ENCODE measurements at regions not wholly inside any gene's neighbourhood (a gene's known extent, or its start where the extent isn't known, plus 50 kb on each side); places are given as distances from the start of the nearest gene placed in this dataset.

DNA sequence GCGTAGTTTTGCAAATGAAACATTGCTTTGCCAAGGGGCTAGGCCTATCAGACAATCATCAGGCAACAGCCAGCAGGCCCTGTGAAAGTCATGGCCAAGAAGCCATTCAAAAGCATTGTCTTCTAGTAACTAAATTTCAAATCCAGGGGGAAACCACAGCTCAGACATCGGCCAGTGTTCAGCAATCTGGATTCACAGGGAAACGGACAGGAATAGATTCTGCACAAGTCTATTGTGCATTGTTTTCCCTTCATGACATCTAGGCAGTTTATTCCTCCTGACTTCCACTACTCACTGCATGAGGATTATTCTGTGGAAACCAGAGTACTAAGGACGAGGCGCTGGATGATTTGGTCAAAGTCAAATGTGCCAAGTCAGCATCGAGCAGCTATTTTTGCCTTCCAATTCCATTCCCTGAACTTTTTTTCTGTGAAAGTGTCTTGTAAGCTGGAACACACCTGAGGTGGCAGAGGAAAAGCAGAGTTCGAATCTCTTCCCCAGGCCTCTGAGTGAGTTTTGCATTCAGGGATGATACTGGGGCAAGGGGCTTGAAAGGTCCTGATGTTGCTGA, 75.4 kb downstream of the VCPKMT start:
- DNase-seq, result no peak

DNA sequence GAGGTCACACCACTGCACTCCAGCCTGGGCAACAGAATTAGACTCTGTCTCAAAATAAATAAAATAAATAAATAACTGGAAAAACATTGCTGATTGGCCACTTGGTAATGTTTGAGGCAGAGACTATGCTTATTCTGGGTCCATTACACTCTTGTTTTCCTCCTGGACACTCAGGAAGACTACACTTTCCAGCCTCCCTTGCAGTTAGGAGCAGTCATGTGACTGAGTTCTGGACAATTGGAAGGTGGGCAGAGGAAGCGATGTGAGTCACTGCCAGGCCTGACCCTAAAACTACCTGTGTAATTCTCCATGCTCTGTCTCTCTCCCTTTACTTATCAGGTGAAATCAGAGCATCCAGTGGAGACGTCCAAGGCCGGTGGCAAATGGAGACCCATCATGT, 74.4 kb downstream of the VCPKMT start:
- no peak for DNase-seq

GRCh38 chr14:50044042-50044651, 72.2 kb downstream of the VCPKMT start:
- no peak for DNase-seq

DNA sequence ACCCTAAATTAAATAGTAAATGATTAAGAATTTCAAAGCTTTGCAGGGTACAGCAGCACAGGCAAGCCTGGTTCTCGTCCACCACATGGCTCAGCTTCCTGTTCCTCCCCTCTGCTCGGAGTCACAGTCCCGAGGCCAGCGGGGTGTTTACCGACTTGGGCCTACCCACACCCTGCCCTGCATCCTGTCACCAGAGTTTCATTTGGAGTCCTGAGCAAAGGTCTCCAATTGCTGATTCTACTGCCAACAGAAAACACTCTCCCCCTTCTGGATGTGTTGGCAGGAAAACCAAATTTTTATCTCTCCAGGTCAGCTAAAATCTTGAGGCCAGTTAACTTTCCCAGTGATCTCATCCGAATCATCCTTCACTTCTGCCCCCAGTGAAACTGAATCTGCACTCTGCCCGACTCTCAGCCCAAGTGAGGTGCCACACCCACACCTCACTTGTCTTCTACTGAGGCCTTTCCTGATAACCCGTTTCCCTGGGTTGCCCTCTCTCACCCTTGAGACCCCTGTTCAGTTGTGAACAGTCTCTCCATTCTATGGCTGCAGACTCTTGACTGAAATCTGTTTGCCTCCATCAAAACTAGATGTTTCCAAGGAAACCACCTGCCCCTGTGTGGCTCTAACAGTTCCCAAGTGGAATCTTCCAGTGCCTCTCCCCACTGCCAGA, 71.2 kb downstream of the VCPKMT start:
- DNase-seq, result no peak

- no peak for DNase-seq
Measured at GRCh38 chr14:50045837-50046236, 70.5 kb downstream of the VCPKMT start.

DNA sequence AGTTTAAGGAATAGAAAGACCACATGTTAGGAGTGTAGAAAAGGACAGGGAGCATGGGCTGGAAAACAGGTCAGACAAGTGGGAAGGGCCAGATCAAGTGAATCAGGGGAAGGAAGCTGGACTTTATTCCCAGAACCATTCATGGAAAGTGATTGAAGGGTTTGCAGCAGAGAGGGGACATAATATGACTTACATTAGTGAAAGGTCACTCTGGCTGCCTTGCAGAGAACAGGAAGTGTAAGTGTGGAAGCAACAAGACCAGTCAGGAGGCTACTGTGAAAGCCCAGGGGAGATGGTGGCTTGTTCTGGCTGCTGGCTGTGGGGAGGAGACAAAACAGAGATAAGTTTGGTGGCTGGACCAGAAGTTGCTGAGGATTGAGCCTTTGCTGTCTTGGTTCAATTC, 69.1 kb downstream of the VCPKMT start:
- DNase-seq, result no peak

- DNase-seq, result no peak
Measured at GRCh38 chr14:50049093-50049492, 67.3 kb downstream of the VCPKMT start.

GRCh38 chr14:50049703-50050570, 66.4 kb downstream of the VCPKMT start:
- no peak for DNase-seq

DNA sequence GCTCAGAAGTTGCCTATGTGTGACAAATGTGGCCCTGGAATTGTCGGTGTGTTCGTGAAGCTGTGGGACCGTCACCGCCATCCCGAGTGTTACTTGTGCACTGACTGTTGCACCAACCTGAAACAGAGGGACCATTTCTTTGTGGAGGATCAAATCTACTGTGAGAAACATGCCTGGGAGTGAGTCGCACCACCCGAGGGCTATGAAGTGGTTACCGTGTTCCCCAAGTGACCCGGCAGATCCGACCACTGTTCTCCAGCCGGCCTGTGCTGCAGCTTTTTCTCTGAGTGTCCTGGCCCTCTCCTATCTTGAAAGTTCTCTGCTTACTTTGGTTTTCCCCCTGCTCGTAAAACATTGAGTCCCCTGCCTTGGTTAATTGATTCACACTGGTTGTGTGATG, 65.3 kb downstream of the VCPKMT start:
- no peak for DNase-seq

- DNase-seq, result no peak
Measured at GRCh38 chr14:50051706-50052105, 64.7 kb downstream of the VCPKMT start.

DNA sequence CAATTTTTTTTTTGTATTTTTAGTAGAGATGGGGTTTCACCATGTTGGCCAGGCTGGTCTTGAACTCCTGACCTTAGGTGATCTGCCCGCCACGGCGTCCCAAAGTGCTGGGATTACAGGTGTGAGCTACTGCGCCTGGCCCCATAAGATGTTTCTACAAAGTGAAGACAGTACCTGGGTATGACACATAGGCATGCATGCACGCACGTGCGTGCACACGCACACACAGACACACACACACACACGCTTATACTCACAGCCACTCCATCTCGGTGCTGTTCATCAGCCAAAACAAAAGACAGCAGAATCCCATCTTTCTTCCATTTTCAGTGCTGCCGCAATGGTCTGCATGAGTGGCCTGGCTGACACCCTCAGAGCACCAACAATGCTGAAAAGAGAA, 63.9 kb downstream of the VCPKMT start:
- DNase-seq, result no peak

DNA sequence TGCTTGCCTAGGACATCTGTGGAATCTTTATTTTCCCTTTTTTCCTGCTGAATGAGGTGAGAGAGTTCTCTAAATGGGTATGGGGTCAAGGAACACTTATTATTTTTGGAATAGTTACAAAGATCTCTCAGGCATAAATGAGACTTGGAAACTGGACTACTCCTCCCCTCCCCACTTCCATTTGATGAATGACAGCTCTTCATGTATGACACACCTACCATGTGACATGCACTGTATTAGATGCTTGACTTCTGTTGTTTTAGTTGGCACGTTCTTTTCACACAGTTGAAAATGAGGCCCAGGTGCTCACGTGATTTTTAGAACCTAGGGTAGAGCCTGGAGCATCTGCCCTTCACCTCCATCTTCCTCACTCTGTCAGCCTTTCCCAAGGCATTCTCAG, 62.4 kb downstream of the VCPKMT start:
- no peak for DNase-seq

GRCh38 chr14:50055461-50056228, 60.7 kb downstream of the VCPKMT start:
- DNase-seq, result no peak

DNA sequence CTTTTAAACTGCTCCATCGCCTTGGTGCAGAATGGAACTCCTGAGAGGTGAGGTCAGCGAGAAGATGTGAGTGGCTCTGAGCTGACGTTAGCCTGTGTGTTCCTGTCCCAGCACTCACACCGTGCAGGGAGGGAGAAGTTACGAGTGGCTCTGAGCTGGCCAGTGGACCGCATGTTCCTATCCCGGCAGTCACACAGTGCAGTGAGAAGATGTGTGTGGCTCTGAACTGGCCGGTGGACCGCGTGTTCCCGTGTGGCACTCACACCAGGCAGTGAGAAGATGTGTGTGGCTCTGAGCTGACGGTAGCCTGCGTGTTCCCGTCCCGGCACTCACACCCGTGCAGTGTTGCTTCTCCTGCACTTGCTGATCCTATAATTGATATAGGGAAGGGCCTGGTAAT, 59.9 kb downstream of the VCPKMT start:
- no peak for DNase-seq

DNA sequence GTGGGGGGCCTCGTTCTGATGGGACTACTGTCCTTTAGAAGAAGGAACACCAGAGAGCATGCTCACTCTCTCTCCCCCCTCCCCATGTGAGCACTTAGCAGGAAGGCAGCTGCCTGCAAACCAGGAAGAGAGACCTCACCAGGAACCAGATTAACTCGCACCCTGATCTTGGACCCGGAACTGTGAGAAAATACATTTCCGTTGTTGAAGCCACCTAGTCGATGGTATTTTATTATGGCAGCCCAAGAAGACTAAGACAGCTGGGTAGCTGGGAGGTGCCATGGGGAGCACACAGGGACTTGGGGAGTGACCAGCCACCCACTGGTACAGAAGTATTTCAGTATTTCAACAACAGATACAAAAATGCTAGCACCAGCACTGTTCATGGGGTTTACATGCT, 59.0 kb downstream of the VCPKMT start:
- no peak for DNase-seq

GRCh38 chr14:50058113-50058512, 58.3 kb downstream of the VCPKMT start:
- DNase-seq, result no peak

Data from NCI-H2029 treated with DMSO at 0.1 percent for 48 hours (cell line).